HFFc6 (cell line): ENCODE measurements at regions not wholly inside any gene's neighbourhood (a gene's known extent, or its start where the extent isn't known, plus 50 kb on each side); places are given as distances from the start of the nearest gene placed in this dataset.

ENCODE experiments used
- DNase-seq: peaks from one replicate; pipeline ENCODE4 v3.0.0-alpha.2; 2018
- H3K27ac Mint-ChIP-seq: 2 replicates; pipeline ENCODE4 v1.8.0; 2020; ENCODE audit warnings: mild to moderate bottlenecking, mixed read lengths
- H3K27me3 Mint-ChIP-seq: 2 replicates; pipeline ENCODE4 v1.8.0; 2021; ENCODE audit warnings: mild to moderate bottlenecking, moderate library complexity, mixed read lengths; ENCODE audit not compliant: insufficient read depth
- H3K36me3 Mint-ChIP-seq: 2 replicates; pipeline ENCODE4 v1.8.0; 2021; ENCODE audit warnings: low read depth, mixed read lengths
- H3K4me1 Mint-ChIP-seq: 2 replicates; pipeline ENCODE4 v1.8.0; 2020; ENCODE audit warnings: low read depth, mixed read lengths
- H3K4me3 Mint-ChIP-seq: 2 replicates; pipeline ENCODE4 v1.8.0; 2020; ENCODE audit warnings: mild to moderate bottlenecking, moderate library complexity, mixed read lengths
- H3K9me3 Mint-ChIP-seq: 2 replicates; pipeline ENCODE4 v1.8.0; 2020; ENCODE audit warnings: mild to moderate bottlenecking, mixed read lengths
- TF ChIP-seq, protein P1 (sequence below): fragments of 200-600 bp; sonication (generic); IDR thresholded peaks from 2 replicates; pipeline ENCODE4 v1.5.0; 2021; ENCODE audit warnings: antibody characterized with exemption, mild to moderate bottlenecking

GRCh38 chr18:32851936-32852335, 79.1 kb upstream of the KLHL14 start:
- Mint-ChIP-seq H3K27ac (no peak overlapping the region), H3K36me3 (no peaks in the 10 kb centered on the region), H3K27me3 (no peaks in the 10 kb centered on the region), H3K9me3 (peaks cover 65% of the 10 kb centered on the region), H3K4me3 (no peak overlapping the region), H3K4me1 (no peaks in the 10 kb centered on the region)
- no peak for DNase-seq
- TF ChIP-seq, protein P1, sequence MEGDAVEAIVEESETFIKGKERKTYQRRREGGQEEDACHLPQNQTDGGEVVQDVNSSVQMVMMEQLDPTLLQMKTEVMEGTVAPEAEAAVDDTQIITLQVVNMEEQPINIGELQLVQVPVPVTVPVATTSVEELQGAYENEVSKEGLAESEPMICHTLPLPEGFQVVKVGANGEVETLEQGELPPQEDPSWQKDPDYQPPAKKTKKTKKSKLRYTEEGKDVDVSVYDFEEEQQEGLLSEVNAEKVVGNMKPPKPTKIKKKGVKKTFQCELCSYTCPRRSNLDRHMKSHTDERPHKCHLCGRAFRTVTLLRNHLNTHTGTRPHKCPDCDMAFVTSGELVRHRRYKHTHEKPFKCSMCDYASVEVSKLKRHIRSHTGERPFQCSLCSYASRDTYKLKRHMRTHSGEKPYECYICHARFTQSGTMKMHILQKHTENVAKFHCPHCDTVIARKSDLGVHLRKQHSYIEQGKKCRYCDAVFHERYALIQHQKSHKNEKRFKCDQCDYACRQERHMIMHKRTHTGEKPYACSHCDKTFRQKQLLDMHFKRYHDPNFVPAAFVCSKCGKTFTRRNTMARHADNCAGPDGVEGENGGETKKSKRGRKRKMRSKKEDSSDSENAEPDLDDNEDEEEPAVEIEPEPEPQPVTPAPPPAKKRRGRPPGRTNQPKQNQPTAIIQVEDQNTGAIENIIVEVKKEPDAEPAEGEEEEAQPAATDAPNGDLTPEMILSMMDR: no peak

GRCh38 chr18:32848826-32849225, 76.0 kb upstream of the KLHL14 start:
- H3K36me3 Mint-ChIP-seq: no peaks in the 10 kb centered on the region
- no peak for DNase-seq
- TF ChIP-seq, protein P1: no peak
- no peak overlapping the region for H3K27ac Mint-ChIP-seq
- H3K9me3 Mint-ChIP-seq: peaks cover 49% of the 10 kb centered on the region
- H3K27me3 Mint-ChIP-seq: no peaks in the 10 kb centered on the region
- H3K4me3 Mint-ChIP-seq: no peak overlapping the region
- H3K4me1 Mint-ChIP-seq: no peaks in the 10 kb centered on the region

DNA sequence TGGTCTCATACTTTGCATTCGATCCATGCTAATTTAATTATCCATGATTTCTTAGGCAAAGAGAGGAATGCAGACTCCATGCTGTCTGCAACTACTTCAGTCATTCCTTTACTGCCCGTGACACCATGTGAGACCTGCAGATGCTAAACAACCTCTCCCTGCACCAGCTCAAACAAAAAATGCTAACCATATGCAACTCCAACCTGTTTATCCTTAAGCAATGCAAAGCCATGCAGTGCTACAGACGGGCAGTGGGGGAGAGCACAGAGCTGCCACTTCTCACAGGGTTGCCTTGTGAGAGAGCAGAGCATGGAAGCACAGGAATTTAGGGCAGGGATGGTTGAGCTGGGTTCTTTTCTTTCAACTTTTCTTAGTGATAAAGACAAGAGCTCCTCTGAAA, 74.9 kb upstream of the KLHL14 start:
- H3K27me3 Mint-ChIP-seq: no peaks in the 10 kb centered on the region
- no peaks in the 10 kb centered on the region for H3K36me3 Mint-ChIP-seq
- TF ChIP-seq, protein P1: no peak
- no peak overlapping the region for H3K4me3 Mint-ChIP-seq
- no peaks in the 10 kb centered on the region for H3K4me1 Mint-ChIP-seq
- H3K27ac Mint-ChIP-seq: no peak overlapping the region
- peaks cover 56% of the 10 kb centered on the region for H3K9me3 Mint-ChIP-seq
- no peak for DNase-seq

GRCh38 chr18:32846896-32847295, 74.1 kb upstream of the KLHL14 start:
- Mint-ChIP-seq H3K9me3 (peaks cover 54% of the 10 kb centered on the region), H3K27me3 (no peaks in the 10 kb centered on the region), H3K4me3 (no peak overlapping the region), H3K36me3 (no peaks in the 10 kb centered on the region), H3K4me1 (no peaks in the 10 kb centered on the region), H3K27ac (no peak overlapping the region)
- DNase-seq: no peak
- TF ChIP-seq, protein P1: no peak

GRCh38 chr18:32840962-32841361, 68.1 kb upstream of the KLHL14 start:
- H3K4me1 Mint-ChIP-seq: no peaks in the 10 kb centered on the region
- H3K9me3 Mint-ChIP-seq: peaks cover 44% of the 10 kb centered on the region
- no peaks in the 10 kb centered on the region for H3K27me3 Mint-ChIP-seq
- H3K36me3 Mint-ChIP-seq: no peaks in the 10 kb centered on the region; the same call in 1 of the 2 replicates
- no peak for DNase-seq
- H3K27ac Mint-ChIP-seq: no peak overlapping the region
- no peak overlapping the region for H3K4me3 Mint-ChIP-seq
- TF ChIP-seq, protein P1: no peak

GRCh38 chr18:32835951-32836350, 63.1 kb upstream of the KLHL14 start:
- peaks cover 10% of the 10 kb centered on the region for H3K36me3 Mint-ChIP-seq
- H3K4me3 Mint-ChIP-seq: no peak overlapping the region
- no peaks in the 10 kb centered on the region for H3K4me1 Mint-ChIP-seq
- H3K27ac Mint-ChIP-seq: no peak overlapping the region
- TF ChIP-seq, protein P1: no peak
- H3K9me3 Mint-ChIP-seq: peaks cover 58% of the 10 kb centered on the region
- H3K27me3 Mint-ChIP-seq: no peaks in the 10 kb centered on the region
- DNase-seq: no peak
